PC-9 (cell line): ENCODE measurements at regions not wholly inside any gene's neighbourhood (a gene's known extent, or its start where the extent isn't known, plus 50 kb on each side); places are given as distances from the start of the nearest gene placed in this dataset.

Experiments
- BruUV-seq: library from RNA; stranded (reverse); fragments of 400-500 nt; replicated peaks from 2 replicates; lab custom pipeline; 2021; lab: Mats Ljungman, UMichigan
- CTCF ChIA-PET: fragments of 300-600 bp; sonication (Branson Sonifier 250); formaldehyde crosslinking; loops from one replicate; lab custom pipeline; 2022; ENCODE audit warnings: antibody characterized with exemption; lab: Charles Lee
- POLR2A ChIA-PET: fragments of 300-600 bp; sonication (Branson Sonifier 250); formaldehyde crosslinking; loops from one replicate; lab custom pipeline; 2022; ENCODE audit warnings: antibody characterized with exemption; ENCODE audit not compliant: unreplicated experiment; lab: Charles Lee
- DNase-seq, 2 experiments: peaks; one replicate each; pipeline versions ENCODE4 v3.0.0 to v3.0.0-alpha.2; 2015 to 2022; ENCODE audit warnings: mixed read lengths in 1 of 2
- H2AFZ ChIP-seq: fragments of 200-600 bp; sonication (generic); 2 replicates; pipeline ENCODE4 v1.8.1; 2017; ENCODE audit warnings: antibody characterized with exemption
- H3F3A ChIP-seq: fragments of 200-600 bp; sonication (generic); 2 replicates; pipeline ENCODE4 v1.8.1; 2017; ENCODE audit warnings: antibody characterized with exemption, mild to moderate bottlenecking, low read depth; ENCODE audit not compliant: insufficient read depth
- H3K27ac ChIP-seq: fragments of 200-600 bp; sonication (generic); 2 replicates; pipeline ENCODE4 v1.6.1; 2016; ENCODE audit warnings: mixed run types
- H3K27me3 ChIP-seq: fragments of 200-600 bp; sonication (generic); 2 replicates; pipeline ENCODE4 v1.6.1; 2016; ENCODE audit warnings: low read depth, mixed run types; ENCODE audit not compliant: insufficient read depth
- H3K36me3 ChIP-seq: fragments of 200-600 bp; sonication (generic); 2 replicates; pipeline ENCODE4 v1.6.1; 2016; ENCODE audit warnings: low read depth, mixed run types
- H3K4me1 ChIP-seq: fragments of 200-600 bp; sonication (generic); replicated peaks from 2 replicates; pipeline ENCODE4 v1.6.1; 2016; ENCODE audit warnings: mixed run types; ENCODE audit not compliant: insufficient read depth
- H3K4me2 ChIP-seq: fragments of 200-600 bp; sonication (generic); 2 replicates; pipeline ENCODE4 v1.6.1; 2017; ENCODE audit warnings: mixed run types
- H3K4me3 ChIP-seq: fragments of 200-600 bp; sonication (generic); 2 replicates; pipeline ENCODE4 v1.6.1; 2016; ENCODE audit warnings: mixed run types
- H3K79me2 ChIP-seq: fragments of 200-600 bp; sonication (generic); 2 replicates; pipeline ENCODE4 v1.6.1; 2017; ENCODE audit warnings: low read depth, mixed run types
- H3K9me2 ChIP-seq: fragments of 200-600 bp; sonication (generic); 2 replicates; pipeline ENCODE4 v1.8.1; 2017; ENCODE audit warnings: mild to moderate bottlenecking; ENCODE audit not compliant: insufficient read depth
- H3K9me3 ChIP-seq: fragments of 200-600 bp; sonication (generic); 2 replicates; pipeline ENCODE4 v1.8.1; 2016; ENCODE audit warnings: low read depth; ENCODE audit not compliant: insufficient read depth
- H4K20me1 ChIP-seq: fragments of 200-600 bp; sonication (generic); 2 replicates; pipeline ENCODE4 v1.8.1; 2017; ENCODE audit not compliant: insufficient read depth
- CTCF ChIP-seq: fragments of 200-600 bp; sonication (generic); conservative IDR thresholded peaks from 2 replicates; pipeline ENCODE4 v1.6.1; 2017; ENCODE audit warnings: mixed run types, antibody characterized with exemption, mild to moderate bottlenecking, moderate library complexity
- EZH2 ChIP-seq: fragments of 200-600 bp; sonication (generic); IDR thresholded peaks from 2 replicates; pipeline ENCODE4 v1.8.0; 2017; ENCODE audit warnings: antibody characterized with exemption, low read depth
- intact Hi-C: fragments of 100-400 bp; cut with micrococcal nuclease; formaldehyde crosslinking; loops from one replicate; pipeline ENCODE4 v1.10.0; 2022; ENCODE audit not compliant: unreplicated experiment

DNA sequence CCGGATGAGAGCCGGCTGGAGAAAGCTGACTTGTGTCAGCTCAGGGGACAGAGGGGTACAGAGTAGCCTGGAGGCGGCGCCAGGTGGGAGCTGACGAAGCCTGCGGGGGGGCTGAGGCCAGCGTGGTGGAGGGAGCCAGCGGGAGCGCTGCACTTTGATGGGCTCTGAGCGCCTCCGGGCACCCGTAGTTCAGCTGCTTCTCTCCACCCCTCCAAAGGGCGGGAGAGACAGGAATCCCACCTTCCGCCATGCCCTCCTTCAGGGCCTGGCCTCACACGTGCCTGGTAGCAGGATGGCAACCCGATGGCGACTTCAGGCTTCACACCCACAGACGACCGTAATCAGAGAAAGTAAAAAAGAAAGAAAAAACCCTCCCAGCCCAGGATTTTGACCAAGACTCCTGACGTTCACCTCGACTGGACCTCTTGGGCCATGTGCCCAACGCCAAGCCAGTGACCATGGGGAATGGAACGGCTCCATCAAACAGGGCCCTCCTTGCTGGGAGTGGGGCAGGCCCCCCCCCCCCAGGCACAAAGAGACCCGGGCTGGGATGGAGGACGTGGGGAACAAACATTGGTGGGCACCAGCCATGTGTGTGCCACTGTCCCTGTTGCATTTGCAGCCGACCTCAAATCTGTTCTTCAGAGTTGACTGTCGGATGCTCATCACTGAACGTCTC is 60.7 kb upstream of the ASAP2 start:
- Histone ChIP-seq H3K9me2 (no peaks in the 10 kb centered on the region), H2AFZ (no peak overlapping the region), H4K20me1 (no peaks in the 10 kb centered on the region), H3K27ac (no peak overlapping the region), H3K36me3 (no peaks in the 10 kb centered on the region), H3K79me2 (no peaks in the 10 kb centered on the region), H3K9me3 (no peaks in the 10 kb centered on the region), H3K4me2 (peak overlapping the region; percentile 39), H3K27me3 (no peaks in the 10 kb centered on the region), H3K4me3 (no peak overlapping the region), H3K4me1 (peaks cover 58% of the 10 kb centered on the region), H3F3A (peaks cover 34% of the 10 kb centered on the region)
- POLR2A ChIA-PET, result no interaction called here
- intact Hi-C loops, result no loop called here
- BruUV-seq, result no TSS peak
- CTCF ChIA-PET, result no interaction called here
- no peak for DNase-seq
- TF ChIP-seq EZH2 (no peak), CTCF (no peak)

DNA sequence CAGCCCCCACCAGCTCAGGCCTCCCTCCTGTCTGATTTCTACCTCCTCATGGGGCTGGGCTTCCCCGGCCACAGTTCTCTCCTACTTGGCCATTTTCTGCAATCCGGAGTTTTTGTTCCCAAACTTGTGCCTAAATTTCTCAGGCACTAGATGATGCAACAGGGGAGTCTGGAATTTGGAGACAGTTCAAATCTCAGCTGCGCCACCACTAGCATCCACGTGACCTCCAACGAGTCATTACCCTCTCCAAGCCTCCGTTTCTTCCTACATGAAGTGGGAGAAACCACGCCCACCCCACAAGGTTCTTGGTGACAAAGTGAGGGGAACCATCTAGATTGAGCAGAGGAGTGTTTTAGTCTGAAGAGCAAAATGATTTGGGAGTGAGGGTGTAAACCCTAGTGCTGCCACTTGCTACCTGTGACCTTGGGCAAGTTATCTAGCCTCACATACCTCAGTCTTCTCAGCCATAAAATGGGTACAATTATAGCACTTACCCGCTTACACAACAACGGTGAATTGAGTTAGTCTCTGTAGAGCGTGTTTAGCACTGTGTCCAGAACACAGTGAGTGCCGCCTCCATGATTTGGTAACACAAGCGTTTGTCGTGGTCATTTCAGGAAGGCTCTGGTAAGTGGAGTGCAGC is 61.4 kb upstream of the ASAP2 start:
- peak overlapping the region; percentile 48 for H3K27ac ChIP-seq

More for the DNA sequence above, 61.4 kb upstream of the ASAP2 start:
- Histone ChIP-seq H3F3A (peaks cover 39% of the 10 kb centered on the region), H3K4me3 (no peak overlapping the region), H2AFZ (no peak overlapping the region), H4K20me1 (no peaks in the 10 kb centered on the region), H3K4me1 (peaks cover 58% of the 10 kb centered on the region), H3K27me3 (no peaks in the 10 kb centered on the region), H3K4me2 (peak overlapping the region; percentile 21), H3K79me2 (no peaks in the 10 kb centered on the region), H3K9me2 (no peaks in the 10 kb centered on the region), H3K9me3 (no peaks in the 10 kb centered on the region), H3K36me3 (no peaks in the 10 kb centered on the region)
- CTCF ChIA-PET, result interaction anchor here (0.6 to 0.9 kb wide), 2 partner anchors 106 to 188 kb away, joined by 3 to 5 read pairs; no protein-coding TSS in a partner anchor
- no TSS peak for BruUV-seq
- intact Hi-C loops, result no loop called here
- POLR2A ChIA-PET, result interaction anchor here (0.6 kb wide), 1 partner anchor 410 kb away, joined by 4 read pairs; no protein-coding TSS in a partner anchor
- peak in 1 of 2 experiments; percentile 58 for DNase-seq
- no peak for TF ChIP-seq CTCF
- no peak for TF ChIP-seq EZH2
